ENCODE measurements at regions not wholly inside any gene's neighbourhood (a gene's known extent, or its start where the extent isn't known, plus 50 kb on each side); places are given as distances from the start of the nearest gene placed in this dataset.
"Not testable (repeated sequence)": the region's sequence is repeated elsewhere in the genome, so short reads cannot be mapped to it uniquely, and the experiment has no call there.

DNA sequence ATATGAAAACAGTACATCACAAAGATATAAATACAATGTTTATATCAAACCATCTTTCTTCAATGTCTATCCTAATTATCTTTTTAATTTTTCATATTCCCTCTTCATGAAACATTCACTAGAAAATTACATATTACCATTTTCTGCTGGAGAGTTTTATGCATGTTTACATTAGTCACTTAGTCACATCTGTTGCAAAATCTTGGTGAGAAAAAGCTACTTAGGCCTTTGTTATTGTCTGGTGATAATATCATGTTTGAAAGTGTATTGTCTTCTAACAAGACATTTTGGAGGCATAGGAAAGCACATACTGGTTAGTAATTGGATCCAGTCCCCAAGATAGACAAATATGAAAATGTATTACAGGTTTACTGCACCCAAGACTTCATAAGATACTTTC, 163.6 kb downstream of the GNAI1 start:
- H3K27ac ChIP-seq: no peak overlapping the region
- TF ChIP-seq, protein P1, sequence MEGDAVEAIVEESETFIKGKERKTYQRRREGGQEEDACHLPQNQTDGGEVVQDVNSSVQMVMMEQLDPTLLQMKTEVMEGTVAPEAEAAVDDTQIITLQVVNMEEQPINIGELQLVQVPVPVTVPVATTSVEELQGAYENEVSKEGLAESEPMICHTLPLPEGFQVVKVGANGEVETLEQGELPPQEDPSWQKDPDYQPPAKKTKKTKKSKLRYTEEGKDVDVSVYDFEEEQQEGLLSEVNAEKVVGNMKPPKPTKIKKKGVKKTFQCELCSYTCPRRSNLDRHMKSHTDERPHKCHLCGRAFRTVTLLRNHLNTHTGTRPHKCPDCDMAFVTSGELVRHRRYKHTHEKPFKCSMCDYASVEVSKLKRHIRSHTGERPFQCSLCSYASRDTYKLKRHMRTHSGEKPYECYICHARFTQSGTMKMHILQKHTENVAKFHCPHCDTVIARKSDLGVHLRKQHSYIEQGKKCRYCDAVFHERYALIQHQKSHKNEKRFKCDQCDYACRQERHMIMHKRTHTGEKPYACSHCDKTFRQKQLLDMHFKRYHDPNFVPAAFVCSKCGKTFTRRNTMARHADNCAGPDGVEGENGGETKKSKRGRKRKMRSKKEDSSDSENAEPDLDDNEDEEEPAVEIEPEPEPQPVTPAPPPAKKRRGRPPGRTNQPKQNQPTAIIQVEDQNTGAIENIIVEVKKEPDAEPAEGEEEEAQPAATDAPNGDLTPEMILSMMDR (conservative IDR thresholded peaks at IDR 0.05): no peak

DNA sequence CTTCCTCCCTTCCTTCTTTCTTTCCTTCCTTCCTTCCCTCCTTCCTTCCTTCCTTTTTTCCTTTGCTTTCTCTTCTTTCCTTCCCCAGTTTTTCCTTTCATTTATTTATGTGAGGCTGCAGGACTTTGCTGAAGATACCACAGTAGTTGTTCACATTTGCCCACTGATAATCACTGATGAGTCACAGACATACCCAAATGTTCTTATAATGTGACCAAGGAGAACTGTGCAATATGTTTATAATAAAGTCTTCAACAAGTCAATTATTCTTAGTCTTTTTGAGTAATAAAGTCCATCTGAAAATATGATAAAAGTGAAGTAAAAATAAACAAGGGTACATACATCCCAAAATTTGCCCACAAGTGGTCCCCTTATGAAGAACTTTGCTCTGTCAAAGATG, 159.7 kb downstream of the GNAI1 start:
- no peak overlapping the region for H3K27ac ChIP-seq
- TF ChIP-seq, protein P1 (conservative IDR thresholded peaks at IDR 0.05): no peak

DNA sequence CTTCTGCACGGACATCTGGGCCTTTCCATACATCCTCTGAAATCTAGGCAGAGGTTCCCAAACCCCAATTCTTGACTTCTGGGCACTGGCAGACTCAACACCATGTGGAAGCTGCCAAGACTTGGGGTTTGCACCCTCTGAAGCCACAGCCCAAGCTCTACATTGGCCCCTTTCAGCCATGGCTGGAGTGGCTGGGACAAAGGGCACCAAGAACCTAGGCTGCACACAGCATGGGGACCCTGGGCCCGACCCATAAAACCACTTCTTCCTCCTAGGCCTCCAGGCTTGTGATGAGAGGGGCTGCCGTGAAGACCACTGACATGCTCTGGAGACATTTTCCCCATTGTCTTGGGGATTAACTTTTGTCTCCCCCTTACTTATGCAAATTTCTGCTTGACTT, 158.0 kb downstream of the GNAI1 start:
- H3K27ac ChIP-seq: not testable (repeated sequence)

DNA sequence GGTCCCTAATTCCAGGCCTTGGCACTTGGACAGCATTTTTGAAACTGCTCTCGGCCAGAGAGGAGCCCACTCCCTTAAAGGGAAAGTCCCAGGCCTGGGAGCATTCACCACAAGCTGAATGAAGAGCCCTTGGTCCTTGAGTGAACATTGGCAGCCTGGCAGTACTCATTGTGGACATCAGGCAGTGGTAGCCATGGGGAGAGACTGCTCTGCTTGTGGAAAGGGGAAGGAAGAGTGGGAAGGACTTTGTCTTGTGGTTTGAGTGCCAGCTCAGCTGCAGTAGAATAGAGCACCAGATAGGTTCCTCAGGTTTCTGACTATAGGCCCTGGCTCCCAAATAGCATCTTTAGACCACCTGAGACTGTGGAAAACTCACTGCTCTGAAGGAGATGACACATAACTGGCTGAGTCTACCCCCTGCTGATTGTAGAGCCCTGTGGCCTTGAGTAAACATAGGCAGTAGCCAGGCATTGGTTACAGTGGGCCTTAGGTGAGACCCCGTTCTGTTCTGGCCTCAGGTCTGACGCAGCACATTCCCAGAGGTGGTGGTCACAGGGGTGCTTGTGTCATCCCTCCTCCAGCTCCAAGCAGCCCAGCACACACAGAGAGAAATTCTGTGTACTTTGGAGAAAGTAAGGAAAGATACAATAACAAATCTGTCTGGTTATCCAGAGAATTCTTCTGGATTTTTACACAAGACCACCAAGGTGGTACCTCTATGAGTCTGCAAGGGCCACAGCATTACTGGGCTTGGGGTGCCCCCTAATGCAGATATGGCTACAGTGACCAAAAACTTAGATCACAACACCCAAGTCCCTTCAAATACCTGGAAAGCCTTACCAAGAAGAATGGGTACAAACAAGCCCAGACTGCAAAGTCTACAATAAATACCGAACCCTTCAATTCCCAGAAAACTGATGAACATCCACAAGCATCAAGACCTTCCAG, 153.8 kb downstream of the GNAI1 start:
- TF ChIP-seq, protein P1 (conservative IDR thresholded peaks at IDR 0.05): no peak
- H3K27ac ChIP-seq: no peak overlapping the region

DNA sequence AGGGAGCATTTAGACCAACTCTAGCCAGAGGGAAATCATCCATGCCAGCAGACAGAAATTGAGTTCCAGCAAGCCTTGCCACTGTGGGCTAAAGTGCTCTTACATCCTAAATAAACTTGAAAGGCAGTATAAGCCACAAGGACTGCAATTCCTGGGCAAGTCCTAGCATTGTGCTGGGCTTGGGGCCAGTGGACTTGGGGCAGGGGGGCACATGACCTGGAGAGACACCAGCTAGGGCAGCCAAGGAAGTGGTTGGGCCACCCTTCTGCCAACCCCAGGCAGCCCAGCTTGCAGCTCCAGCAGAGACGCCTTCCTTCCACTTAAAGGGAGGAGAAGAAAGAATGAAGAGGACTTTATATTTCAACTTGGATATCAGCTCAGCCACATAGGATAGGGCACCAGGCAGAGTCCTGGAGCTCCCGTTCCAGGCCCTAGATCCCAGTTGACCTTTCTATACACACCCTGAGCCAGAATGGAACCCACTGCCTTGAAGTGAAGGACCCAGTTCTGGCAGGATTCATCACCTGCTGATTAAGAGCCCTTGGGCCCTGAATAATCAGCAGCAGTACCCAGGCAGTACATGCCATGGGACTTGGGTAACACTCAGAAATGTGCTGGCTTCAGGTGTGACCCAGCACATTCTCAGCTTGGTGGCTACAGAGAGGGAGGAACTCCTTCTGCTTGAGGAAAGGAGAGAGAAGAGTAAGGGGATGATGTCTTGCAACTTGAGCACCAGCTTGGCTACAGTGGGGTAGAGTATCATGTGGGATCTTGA, 153.0 kb downstream of the GNAI1 start:
- TF ChIP-seq, protein P1 (conservative IDR thresholded peaks at IDR 0.05): no peak
- no peak overlapping the region for H3K27ac ChIP-seq

DNA sequence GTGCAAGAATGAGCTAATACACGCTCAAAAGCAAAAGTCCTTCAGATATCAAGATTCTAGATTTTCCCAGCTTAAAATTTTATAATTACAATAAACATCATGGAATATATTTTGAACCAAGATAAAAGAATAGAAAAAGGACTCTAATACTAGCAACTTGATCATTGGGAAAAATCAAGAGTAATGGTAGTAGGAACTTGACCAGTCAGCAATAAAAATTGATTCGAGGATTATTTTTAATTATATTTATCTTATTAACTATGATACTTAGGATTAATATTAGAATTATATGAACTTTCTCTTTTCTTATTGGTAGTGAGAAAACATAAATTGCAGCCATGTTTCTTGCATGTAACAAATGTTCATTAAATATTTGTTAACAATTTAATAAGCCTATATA, 152.0 kb downstream of the GNAI1 start:
- TF ChIP-seq, protein P1 (conservative IDR thresholded peaks at IDR 0.05): no peak
- H3K27ac ChIP-seq: no peak overlapping the region

DNA sequence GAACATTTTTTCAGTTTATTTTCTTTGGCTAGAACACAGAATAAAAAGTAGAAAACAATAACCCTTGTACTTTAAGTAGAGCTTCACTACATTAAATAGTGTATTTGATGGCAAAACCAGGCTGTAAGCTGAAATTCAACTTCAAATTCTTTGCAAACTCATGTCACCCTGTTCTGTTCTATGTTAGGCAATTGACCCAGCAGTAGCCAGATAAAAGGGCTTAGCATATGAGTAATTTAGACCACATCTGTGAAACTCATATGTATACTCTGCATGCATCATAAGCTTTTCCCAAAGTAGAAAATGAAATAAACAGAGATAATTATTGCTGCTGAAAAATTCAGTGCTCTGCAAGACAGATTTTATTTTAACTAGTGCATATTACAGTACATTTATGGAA, 150.2 kb downstream of the GNAI1 start:
- peak overlapping the region; percentile 21; the same call in 1 of the 2 replicates for H3K27ac ChIP-seq

More for the DNA sequence above, 150.2 kb downstream of the GNAI1 start:
- TF ChIP-seq, protein P1 (conservative IDR thresholded peaks at IDR 0.05): no peak

All from VCaP (cell line).